B cell (primary cell): ENCODE measurements at regions not wholly inside any gene's neighbourhood (a gene's known extent, or its start where the extent isn't known, plus 50 kb on each side); places are given as distances from the start of the nearest gene placed in this dataset.
"Not testable (repeated sequence)": the region's sequence is repeated elsewhere in the genome, so short reads cannot be mapped to it uniquely, and the experiment has no call there.

ENCODE experiments used
- CTCF ChIP-seq: fragments of 200-600 bp; IDR thresholded peaks from one replicate; pipeline ENCODE4 v1.8.0; 2022; ENCODE audit warnings: antibody characterized with exemption, mild to moderate bottlenecking
- EZH2 ChIP-seq: IDR thresholded peaks from 2 replicates; pipeline ENCODE4 v1.6.1; 2012; ENCODE audit warnings: borderline replicate concordance, low read depth, mild to moderate bottlenecking, moderate library complexity, low read length; ENCODE audit not compliant: insufficient read depth, poor library complexity, severe bottlenecking

GRCh38 chr4:184918799-184919198, 93.0 kb upstream of the ACSL1 start:
- not testable (repeated sequence) for TF ChIP-seq CTCF, EZH2
